ENCODE measurements at regions not wholly inside any gene's neighbourhood (a gene's known extent, or its start where the extent isn't known, plus 50 kb on each side); places are given as distances from the start of the nearest gene placed in this dataset.

- TF ChIP-seq, protein P1, sequence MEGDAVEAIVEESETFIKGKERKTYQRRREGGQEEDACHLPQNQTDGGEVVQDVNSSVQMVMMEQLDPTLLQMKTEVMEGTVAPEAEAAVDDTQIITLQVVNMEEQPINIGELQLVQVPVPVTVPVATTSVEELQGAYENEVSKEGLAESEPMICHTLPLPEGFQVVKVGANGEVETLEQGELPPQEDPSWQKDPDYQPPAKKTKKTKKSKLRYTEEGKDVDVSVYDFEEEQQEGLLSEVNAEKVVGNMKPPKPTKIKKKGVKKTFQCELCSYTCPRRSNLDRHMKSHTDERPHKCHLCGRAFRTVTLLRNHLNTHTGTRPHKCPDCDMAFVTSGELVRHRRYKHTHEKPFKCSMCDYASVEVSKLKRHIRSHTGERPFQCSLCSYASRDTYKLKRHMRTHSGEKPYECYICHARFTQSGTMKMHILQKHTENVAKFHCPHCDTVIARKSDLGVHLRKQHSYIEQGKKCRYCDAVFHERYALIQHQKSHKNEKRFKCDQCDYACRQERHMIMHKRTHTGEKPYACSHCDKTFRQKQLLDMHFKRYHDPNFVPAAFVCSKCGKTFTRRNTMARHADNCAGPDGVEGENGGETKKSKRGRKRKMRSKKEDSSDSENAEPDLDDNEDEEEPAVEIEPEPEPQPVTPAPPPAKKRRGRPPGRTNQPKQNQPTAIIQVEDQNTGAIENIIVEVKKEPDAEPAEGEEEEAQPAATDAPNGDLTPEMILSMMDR (conservative IDR thresholded peaks at IDR 0.05), result no peak
- no peak for TF ChIP-seq EZH2 (IDR thresholded peaks at IDR 0.05; ENCODE audit: low read depth)
Observed at GRCh38 chr7:125516194-125516593, 586.6 kb upstream of the POT1 start.
